NCI-H2227 treated with DMSO at 0.1 percent for 48 hours (cell line): ENCODE measurements at regions not wholly inside any gene's neighbourhood (a gene's known extent, or its start where the extent isn't known, plus 50 kb on each side); places are given as distances from the start of the nearest gene placed in this dataset.
"Not testable (repeated sequence)": the region's sequence is repeated elsewhere in the genome, so short reads cannot be mapped to it uniquely, and the experiment has no call there.

Source experiments
- DNase-seq: peaks from one replicate; lab custom pipeline; 2025; lab: John Stamatoyannopoulos, UW

DNA sequence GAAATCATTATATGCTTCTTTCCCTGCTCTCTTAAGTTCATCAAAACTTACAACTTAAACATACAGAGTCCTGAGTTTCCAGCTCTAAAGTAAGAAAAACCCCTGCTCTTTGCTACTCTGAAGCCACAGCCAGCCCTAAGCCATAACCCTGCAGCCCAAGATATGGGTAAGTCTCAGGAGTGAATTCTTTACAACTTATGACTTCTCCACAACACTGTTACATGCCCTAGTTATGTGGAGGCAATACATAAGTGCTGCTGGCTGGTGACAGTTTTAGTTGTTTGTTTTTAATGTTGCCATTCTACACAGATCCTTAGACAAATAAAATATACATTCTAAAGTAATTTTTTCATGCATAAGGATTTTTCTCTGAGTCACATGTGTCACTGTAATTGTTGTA lies 100.2 kb downstream of the FBXO8 start:
- no peak for DNase-seq

DNA sequence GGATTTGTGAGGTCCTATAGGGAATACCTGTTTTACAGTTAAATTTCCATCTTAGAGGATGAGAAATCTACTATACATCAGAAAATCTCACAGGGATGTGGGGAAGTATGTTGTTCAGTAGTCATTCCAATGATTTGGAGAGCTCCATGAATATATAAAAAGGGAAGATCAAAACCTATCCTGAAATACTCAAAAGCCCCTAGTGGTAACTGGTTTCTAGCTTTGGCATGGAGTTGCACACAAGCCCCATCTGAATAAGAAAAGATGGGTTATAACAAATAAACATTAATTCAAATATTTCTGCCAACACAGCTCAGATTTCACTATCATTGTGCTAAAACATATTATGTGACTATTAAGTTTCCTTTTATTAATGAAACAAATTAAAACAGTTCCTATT lies 101.6 kb downstream of the FBXO8 start:
- DNase-seq, result no peak

DNA sequence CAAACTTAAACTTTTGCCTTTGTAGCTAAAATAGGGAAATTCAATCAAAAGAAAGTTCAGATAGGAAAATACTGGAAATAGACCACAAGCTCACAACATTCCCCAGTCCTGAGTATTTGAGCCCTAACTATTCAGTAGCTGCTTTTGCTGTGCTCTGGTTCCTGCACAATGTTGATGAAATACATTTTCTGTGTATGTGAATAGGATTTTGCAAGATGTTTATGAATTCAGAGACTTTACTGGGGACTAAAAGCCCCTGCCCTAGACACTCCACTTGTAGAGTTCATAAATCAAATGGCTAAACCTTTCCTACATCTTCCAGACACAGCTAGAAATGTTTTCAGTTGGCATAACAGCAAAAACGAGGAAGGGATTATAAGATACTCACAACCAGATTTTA lies 105.9 kb downstream of the FBXO8 start:
- no peak for DNase-seq

DNA sequence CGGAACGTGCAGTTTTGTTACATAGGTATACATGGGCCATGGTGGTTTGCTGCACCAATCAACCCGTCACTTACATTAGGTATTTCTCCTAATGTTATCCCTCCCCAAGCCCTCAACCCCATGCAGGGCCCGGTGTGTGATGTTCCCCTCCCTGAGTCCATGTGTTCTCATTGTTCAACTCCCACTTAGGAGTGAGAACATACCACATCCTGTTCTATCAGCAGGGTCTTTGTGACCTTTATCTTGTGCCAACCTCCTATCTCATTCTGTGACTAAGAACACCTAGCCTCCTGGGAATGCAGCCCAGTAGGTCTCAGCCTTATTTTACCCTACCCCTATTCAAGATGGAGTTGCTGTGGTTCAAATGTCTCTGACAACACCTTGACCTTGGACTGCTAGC lies 107.6 kb downstream of the FBXO8 start:
- not testable (repeated sequence) for DNase-seq

DNA sequence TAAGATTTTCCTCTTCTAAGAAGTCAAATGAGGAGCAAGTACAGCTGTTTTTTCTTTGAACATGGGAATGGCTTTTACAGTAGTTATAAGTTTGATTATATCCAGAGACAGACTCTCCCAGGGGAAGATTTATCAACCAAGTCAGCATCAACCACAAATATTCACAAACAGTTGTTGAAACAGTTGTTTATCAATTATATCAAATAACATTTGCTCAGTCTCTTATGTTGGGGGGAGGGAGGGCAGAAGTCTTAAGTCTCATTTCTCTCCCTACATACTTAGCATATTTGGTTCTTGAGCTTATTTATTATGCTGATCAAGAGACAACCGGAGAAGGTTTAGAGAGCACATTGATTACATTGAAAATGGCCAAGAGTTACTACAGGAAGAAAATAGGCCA lies 110.1 kb downstream of the FBXO8 start:
- DNase-seq, result no peak

DNA sequence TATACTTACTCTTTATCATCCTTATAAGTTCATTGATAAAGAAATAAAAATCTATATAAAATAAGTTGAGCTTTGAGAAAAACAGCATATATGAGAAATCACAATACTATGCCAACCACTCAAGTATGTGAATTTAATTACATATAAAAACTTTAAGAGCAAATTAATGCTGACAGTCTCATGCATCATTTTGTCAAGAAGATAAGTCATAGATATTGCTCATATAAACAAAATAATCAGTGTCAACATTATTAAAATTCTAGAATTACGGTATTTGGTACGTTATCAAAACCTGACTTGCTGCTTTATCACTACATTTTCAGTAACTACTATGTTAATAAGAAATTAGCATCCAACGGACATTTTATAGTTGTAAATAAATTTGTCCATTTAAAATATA lies 111.2 kb downstream of the FBXO8 start:
- no peak for DNase-seq

DNA sequence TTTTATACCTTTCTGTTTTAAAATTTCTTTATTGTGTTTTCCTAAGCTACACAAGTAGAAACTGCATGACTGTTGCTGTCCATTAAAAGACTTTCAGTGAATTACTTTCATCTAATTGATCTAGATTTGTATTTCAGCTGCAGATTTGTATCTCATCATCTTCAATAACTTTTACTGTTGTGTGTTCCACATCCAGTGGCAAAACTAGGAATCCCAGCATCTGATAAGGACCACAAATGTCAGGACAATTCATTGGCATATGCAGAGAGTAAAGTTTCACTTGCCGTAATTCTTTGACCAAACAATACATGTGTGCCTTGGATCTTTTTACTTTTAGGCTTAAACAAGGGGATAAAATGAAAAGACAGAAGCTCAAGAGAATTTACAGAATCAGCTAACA lies 112.6 kb downstream of the FBXO8 start:
- no peak for DNase-seq

DNA sequence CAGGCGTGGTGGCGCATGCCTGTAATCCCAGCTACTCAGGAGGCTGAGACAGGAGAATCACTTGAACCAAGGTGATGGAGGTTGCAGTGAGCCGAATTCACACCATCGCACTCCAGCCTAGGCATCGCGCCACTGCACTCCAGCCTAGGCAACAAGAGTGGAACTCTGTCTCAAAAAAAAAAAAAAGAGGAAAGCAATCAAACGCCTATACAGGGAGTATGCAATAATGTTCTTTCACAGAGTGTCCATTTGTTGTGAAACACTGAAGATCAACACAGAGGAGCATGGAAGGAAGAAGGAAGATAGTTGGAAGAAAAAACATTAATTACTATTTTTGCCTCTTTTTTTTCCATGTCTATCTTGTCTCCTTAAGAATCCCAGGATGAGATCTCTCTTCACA lies 113.4 kb downstream of the FBXO8 start:
- no peak for DNase-seq

DNA sequence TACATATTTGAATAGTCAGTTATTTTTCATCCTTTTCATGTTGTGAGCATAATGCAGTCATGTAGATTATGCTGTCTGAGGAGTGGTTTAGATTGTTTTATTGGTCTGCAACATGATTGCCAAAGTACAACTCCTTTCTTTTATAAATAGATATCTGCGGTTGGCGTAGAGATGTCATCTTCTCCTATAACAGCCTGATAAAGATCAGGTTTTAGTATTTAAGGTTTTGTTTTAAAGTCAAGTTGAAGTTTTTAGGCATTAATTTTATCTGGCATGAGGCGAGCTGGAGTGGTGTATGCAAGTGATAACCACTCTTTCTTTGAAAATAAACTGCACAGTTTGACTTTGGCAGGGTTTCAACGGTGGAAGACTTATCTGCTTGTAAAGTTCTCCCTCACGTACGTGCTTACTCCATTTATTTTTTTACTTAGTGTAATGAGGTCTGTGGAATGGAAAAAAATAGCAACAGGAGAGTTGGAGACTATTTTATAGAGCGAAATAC lies 126.3 kb downstream of the FBXO8 start:
- DNase-seq, result no peak

DNA sequence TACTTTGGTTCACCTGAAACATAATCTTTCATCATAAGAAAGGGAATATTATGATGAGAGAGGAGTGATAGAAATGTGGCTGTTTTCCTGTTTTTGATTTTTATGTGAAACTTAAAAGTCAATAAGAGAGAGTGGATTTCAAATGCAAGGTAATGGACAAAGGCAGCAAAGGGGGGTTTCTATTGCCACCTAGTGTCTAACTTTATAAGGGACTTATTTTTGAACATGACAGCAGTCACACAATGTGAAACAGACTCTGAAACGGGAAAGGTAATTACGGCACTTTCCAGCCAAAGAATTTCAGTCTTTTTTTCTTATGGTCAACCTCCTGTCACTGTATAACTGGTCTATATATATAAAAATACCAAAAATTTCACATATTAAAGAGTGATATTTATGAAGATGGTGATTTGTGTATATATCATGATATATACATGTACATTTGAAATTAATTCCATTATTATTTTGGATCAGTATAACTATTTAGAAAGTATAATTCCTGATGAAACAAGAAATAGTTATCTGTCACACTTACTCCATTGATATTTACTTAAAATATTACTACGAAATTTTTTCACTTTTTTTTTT lies 127.1 kb downstream of the FBXO8 start:
- peak; percentile 27 for DNase-seq

DNA sequence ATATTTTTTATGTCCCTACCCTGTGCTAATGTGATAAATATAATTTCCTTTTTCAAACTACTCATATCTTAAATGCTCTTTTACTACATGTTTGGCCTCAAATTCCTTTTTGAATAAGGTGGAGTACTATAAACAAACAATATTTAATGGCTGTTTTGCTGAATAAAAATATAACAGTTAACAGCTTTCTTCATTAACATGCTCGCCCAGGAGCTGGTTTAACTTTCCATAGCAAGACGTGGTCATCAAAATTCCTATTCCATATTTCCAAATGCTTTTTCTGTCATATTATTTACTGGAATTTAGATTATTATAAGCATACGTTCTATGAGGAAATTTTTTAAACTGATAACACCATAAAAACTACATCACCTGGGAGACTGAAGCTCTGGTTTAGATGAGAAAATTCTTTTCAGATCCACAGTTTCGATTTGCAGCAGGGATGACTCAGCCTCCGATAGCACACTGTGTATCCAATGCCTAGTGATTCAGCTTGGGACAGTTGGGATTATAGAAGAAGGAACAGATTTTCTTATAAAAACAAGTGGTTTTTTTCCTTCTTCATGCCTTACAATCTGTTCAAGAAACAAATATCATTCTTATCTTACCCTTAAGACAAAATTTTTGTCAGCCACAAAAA lies 129.1 kb downstream of the FBXO8 start:
- no peak for DNase-seq

DNA sequence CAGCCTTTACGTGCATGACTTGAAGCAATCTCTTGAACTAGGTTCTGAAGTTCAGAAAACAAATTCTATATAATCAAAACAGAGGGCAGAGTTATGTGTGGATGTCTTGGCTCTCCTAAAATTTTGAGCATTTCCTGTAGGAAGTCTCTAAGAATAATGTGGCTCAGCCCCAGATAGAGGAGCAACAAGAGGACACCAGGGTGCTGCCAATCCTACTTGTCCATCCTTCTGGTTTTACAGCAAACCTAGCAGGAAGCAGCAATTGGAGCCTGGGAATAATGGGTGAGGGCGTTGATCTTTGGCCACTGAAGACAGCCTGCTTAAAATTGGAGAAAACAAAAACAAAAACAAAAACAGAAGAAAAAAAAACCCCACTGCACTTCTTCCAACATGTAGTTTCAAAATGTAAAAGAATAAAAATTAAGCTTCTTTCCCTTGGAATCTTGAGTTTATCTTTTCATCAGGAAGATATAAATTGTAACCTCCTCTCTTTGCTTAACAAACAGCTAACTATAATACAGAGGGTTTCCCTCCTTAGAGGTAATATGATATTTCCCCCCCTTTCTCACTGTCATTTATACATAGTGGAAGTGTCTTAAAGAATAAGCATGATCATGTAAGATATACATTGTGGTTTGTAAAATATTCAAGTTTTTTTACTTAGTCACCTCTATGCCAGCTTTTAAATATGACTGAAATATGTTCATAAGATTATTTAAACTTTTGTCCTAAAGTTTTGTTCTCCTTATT lies 130.6 kb downstream of the FBXO8 start:
- no peak for DNase-seq

DNA sequence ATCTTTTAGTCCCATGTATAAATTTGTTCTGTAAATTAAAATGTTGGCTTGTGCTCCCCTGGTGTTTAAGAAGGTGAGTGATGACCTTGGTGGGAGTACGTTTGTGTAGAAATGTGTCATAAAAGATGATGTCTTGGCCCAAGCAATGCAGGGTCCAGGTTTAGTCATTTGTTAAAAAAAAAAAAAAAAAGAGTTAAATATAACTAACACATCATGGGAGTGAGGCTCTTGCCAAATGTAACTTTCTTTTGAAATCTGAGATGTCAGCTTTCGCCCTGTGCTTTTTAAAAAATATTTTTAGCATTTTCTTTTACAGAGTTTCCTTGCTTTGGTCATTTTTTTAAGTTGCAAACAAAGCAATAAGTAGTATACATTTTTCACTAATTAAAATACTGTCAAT lies 135.6 kb downstream of the FBXO8 start:
- DNase-seq, result no peak

DNA sequence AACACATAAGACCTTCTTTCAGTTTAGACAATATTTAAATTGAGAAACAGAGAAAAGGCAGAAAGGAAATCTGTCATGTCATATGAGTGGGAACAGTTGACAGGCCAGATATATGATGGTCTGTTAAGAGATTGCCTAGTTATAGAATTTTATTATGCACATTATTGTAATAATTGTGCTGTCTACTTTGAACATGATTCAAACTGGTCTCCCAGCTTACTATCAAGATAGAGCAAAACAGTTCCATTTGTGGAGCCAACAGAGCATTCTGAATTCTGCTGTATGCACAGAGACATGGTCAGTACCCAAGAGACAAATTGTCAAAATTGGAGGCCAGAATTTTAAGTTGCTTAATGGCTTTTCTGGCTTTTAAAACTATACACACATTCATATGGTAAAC lies 139.4 kb downstream of the FBXO8 start:
- DNase-seq, result no peak

DNA sequence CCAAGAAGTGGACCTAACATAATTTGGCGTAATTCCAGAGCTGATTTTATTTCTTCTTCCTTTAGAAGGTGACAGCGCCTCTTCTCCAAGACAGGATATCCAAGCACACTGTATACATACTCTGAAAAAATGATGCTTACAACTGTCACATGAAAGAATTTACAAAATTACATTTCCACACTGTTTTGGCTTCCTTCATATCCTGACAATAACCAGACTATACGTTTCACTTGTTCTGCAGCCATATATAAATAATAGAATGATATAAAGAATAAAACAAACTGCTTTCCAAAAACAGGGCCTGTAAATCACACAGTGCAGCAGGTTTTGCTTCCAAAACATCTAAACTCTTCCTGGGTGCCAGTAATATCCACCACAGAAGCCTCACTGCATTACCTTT lies 141.6 kb downstream of the FBXO8 start:
- DNase-seq, result no peak

DNA sequence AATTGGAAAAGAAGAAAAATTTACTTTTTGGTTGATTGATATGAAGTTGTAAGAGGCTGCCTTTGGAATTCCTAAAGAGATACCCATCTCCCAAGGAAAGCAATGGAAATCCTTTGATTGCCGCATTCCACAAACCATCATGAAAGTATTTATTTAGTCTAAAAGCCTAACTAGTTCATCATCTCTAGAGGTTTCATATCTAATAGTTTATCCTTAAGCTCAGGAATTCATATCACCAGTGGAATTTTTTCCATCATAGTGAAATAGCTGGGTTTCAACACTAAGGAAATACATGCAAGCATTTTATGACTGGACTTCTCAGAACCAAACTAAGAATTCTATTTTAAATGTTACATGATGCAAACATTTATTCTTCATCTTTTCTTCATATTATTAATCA lies 144.9 kb downstream of the FBXO8 start:
- DNase-seq, result no peak

DNA sequence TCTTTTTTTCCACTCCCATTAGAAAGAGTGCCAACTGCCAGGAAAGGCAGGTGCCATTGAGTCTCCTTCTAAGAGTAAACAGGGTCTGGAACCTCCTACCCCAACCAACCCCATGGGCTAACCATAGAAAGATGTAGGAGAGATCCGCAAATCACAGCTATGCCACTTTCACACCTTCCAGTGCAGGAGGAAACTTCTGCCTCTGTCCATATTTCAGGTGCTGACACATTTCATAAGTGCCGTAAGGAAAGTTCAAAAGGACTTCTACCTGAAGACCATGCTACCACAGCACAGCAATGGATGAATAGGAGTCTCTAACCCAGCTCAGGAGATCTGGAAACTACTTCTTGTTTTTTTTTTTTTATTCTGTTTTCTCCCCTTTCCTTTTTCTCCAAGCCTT lies 145.8 kb downstream of the FBXO8 start:
- DNase-seq, result no peak

DNA sequence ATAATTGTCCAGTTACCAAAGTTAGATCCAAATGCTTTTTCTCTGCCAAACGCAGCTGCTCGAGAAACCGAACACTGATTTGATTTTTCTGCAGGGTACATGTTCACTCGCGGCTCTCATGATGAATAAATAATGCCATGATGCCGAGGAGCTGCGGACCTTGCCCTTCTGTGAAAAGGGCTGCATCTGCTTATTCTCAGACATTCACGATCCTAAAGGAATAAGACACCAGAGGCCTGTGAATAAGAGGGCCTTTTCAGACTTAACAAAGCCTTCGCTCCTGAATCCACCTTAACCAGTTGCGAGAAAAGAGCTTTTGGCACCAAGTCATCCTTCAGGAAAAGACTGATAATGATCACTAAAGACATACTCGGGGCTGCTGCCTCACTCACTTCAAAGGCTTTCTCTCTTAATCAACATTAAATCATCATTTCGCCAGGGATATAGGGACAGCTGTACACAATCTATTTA lies 147.5 kb downstream of the FBXO8 start:
- DNase-seq, result peak; percentile 39

DNA sequence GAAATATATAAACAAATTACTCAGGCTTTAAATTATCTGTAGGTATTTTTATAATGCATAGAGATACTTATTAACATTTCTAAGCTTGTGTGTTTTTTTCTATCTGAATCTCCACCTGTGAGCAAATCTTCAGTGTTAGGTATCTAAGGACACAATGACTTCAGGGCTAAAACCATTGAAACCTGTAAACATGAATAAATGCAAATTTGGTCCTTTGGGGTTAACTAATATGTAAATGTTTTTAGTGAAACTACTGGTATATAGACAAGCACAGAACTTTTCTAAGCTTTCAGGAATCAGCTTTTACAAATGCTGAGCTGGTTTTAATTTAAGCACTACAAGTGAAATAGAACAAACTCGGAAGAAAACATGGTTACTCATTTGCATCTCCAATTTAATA lies 147.9 kb downstream of the FBXO8 start:
- no peak for DNase-seq

DNA sequence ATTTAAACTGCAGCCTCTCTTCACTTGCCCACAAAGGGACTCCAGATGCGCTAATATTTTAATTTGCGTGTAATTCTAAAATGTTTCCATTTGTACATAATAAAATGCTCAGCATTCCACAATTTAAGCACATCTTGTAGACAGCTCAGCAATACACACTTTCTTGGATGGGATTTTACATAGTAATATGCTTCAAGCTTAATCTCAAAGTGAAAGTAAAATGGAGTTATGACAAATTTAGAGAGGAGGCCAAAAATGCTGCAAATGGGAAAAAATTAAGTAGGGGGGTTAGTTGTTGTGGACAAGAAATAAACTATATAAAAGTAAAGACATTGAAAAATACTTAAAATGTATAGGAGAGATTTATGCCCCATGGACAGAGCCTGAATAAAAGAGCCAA lies 149.1 kb downstream of the FBXO8 start:
- DNase-seq, result no peak

DNA sequence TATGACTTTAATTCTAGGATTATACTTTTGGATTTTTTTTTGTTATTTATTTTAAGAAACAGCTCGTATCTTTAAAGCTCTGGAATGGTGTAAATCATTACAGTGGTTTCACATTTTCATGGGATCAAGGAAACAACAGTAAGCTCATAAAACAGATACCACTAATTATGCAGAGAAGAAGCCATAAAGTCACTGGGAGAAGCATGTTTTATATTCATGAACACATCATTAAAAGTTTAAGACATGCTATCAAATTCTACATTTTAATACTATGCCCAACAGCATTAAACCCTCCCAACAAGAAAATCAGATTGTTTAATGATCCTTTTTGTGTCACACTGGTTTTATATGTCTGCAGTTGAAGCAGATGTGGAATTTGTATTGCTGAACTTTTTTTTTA lies 149.9 kb downstream of the FBXO8 start:
- DNase-seq, result no peak

DNA sequence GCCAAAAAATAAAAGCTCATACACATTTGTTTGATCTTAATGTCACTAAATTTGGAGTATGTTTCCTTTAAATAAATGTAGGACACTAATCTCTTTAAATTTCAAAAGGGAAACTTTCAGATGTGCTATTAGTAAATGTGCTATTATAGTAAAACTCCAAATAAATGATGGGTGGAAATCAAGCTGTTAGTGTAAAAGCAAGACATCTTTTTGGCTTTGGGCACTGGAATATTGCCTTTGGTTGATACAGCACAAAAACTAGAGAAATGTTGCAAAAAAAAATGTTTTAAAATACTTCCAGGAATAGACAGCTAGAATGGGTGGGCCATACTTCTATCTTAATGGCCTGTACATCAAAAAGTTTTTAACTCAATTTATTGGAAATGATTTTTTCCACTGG lies 151.6 kb downstream of the FBXO8 start:
- DNase-seq, result no peak

DNA sequence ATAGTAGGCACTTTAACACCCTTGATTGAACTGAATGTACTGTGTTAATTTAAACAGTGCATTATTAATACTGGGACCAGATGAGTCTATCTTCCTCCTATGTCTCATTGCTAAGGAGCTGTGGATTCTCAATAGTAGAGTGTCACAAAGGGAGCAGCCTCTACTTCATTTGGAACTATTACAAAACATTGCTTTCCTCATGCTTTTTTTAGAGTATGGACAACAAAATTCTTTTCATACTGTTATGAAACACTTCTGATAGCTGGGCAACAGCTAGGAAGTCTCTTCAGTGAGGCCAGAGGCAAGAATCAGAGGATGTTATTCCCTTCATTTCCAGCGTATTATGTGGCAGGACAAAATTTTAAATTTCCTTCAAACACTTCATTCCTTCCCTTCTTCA lies 160.8 kb downstream of the FBXO8 start:
- DNase-seq, result no peak
